RWPE2 (cell line): ENCODE measurements at regions not wholly inside any gene's neighbourhood (a gene's known extent, or its start where the extent isn't known, plus 50 kb on each side); places are given as distances from the start of the nearest gene placed in this dataset.

Experiments
- ATAC-seq: fragments of 200-7000 bp; cut with Tn5 transposase; 3 replicates; pipeline ENCODE4 v1.9.1; 2021; ENCODE audit warnings: low read depth
- DNase-seq: peaks from one replicate; pipeline ENCODE4 v3.0.0-alpha.2; 2020; ENCODE audit warnings: low spot score
- H3K27ac ChIP-seq: fragments of 450-650 bp; 2 replicates; pipeline ENCODE4 v1.5.1; 2017; ENCODE audit warnings: mild to moderate bottlenecking; ENCODE audit not compliant: poor library complexity, severe bottlenecking
- H3K27me3 ChIP-seq: fragments of 250-450 bp; sonication (Bioruptor Pico); 2 replicates; pipeline ENCODE4 v1.5.1; 2021; ENCODE audit warnings: mild to moderate bottlenecking, moderate library complexity; ENCODE audit not compliant: insufficient read depth, poor library complexity, severe bottlenecking
- H3K36me3 ChIP-seq: fragments of 250-450 bp; sonication (Bioruptor Pico); 2 replicates; pipeline ENCODE4 v1.5.1; 2020; ENCODE audit warnings: low read depth, mild to moderate bottlenecking, moderate library complexity
- H3K4me1 ChIP-seq: fragments of 250-450 bp; sonication (Bioruptor Pico); 2 replicates; pipeline ENCODE4 v1.5.1; 2021; ENCODE audit warnings: mild to moderate bottlenecking, moderate library complexity; ENCODE audit not compliant: insufficient read depth, poor library complexity, severe bottlenecking
- H3K4me3 ChIP-seq: fragments of 250-450 bp; sonication (Bioruptor Pico); 2 replicates; pipeline ENCODE4 v1.5.1; 2021; ENCODE audit warnings: mild to moderate bottlenecking, moderate library complexity; ENCODE audit not compliant: severe bottlenecking
- H3K9me3 ChIP-seq: fragments of 250-450 bp; sonication (Bioruptor Pico); 2 replicates; pipeline ENCODE4 v1.5.1; 2021; ENCODE audit warnings: mild to moderate bottlenecking, moderate library complexity; ENCODE audit not compliant: severe bottlenecking
- CTCF ChIP-seq: fragments of 450-650 bp; IDR thresholded peaks from one replicate; pipeline ENCODE4 v1.5.1; 2017; ENCODE audit warnings: mild to moderate bottlenecking, moderate library complexity; ENCODE audit not compliant: poor library complexity, severe bottlenecking

- DNase-seq, result no peak
- no peaks in the 10 kb centered on the region for H3K9me3 ChIP-seq
- H3K27me3 ChIP-seq, result peaks cover 2% of the 10 kb centered on the region
- TF ChIP-seq CTCF, result no peak
- no peak overlapping the region for H3K27ac ChIP-seq
- ATAC-seq, result no peak
- H3K36me3 ChIP-seq, result no peaks in the 10 kb centered on the region
- no peak overlapping the region for H3K4me3 ChIP-seq
- no peaks in the 10 kb centered on the region for H3K4me1 ChIP-seq
These were observed 270.5 kb downstream of the TUSC7 start for GRCh38 chr3:116980099-116980498.

- no peaks in the 10 kb centered on the region for H3K4me1 ChIP-seq
- no peak overlapping the region for H3K27ac ChIP-seq
- DNase-seq (no peak), ATAC-seq (no peak)
- no peak for TF ChIP-seq CTCF
- peaks cover 2% of the 10 kb centered on the region for H3K27me3 ChIP-seq
- H3K36me3 ChIP-seq, result no peaks in the 10 kb centered on the region
- H3K4me3 ChIP-seq, result no peak overlapping the region
- H3K9me3 ChIP-seq, result no peaks in the 10 kb centered on the region
These were observed 271.5 kb downstream of the TUSC7 start for GRCh38 chr3:116981089-116981488.

GRCh38 chr3:116984301-116984700 lies 274.7 kb downstream of the TUSC7 start:
- DNase-seq, result no peak
- H3K4me1 ChIP-seq, result no peaks in the 10 kb centered on the region
- H3K4me3 ChIP-seq, result no peak overlapping the region
- no peaks in the 10 kb centered on the region for H3K36me3 ChIP-seq
- H3K9me3 ChIP-seq, result no peaks in the 10 kb centered on the region
- no peaks in the 10 kb centered on the region for H3K27me3 ChIP-seq
- no peak for TF ChIP-seq CTCF
- H3K27ac ChIP-seq, result no peak overlapping the region
- no peak for ATAC-seq

- Histone ChIP-seq H3K4me1 (no peaks in the 10 kb centered on the region), H3K36me3 (no peaks in the 10 kb centered on the region), H3K27me3 (peaks cover 2% of the 10 kb centered on the region), H3K9me3 (no peaks in the 10 kb centered on the region), H3K27ac (no peak overlapping the region), H3K4me3 (no peak overlapping the region)
- no peak for ATAC-seq
- DNase-seq, result no peak
- TF ChIP-seq CTCF, result no peak
These were observed 284.8 kb downstream of the TUSC7 start for GRCh38 chr3:116994351-116994879.

GRCh38 chr3:117003501-117003900 lies 293.9 kb downstream of the TUSC7 start:
- Histone ChIP-seq H3K36me3 (no peaks in the 10 kb centered on the region), H3K9me3 (no peaks in the 10 kb centered on the region), H3K27me3 (no peaks in the 10 kb centered on the region), H3K4me1 (no peaks in the 10 kb centered on the region), H3K4me3 (no peak overlapping the region), H3K27ac (no peak overlapping the region)
- no peak for TF ChIP-seq CTCF
- no peak for DNase-seq
- ATAC-seq, result no peak
